ENCODE measurements at regions not wholly inside any gene's neighbourhood (a gene's known extent, or its start where the extent isn't known, plus 50 kb on each side); places are given as distances from the start of the nearest gene placed in this dataset.

DNA sequence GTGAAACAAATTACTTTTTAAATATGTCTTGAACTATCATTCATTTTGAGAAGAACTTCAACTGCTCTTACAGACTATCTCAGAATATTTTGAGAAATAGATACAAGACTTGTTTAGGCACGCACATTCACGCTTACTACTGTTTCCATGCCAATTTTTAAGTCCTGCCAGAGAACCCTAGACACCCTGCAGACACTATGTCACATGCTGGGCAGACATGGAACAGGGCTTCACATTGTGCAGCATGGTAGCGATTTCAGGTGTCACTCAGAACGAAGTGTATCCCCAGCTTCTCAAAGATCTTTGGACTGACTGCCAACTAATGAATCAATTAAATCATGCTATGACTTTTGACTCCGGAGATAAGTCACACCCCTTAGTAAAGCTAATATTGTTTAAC, 128.7 kb upstream of the SLC27A6 start:
- no peak for TF ChIP-seq RAD21 (IDR thresholded peaks at IDR 0.05; ENCODE audit: low read length)
- TF ChIP-seq FOSL2 (IDR thresholded peaks at IDR 0.05; ENCODE audit: borderline replicate concordance, low read depth) = no peak
- TF ChIP-seq, protein P1, sequence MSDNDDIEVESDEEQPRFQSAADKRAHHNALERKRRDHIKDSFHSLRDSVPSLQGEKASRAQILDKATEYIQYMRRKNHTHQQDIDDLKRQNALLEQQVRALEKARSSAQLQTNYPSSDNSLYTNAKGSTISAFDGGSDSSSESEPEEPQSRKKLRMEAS (IDR thresholded peaks at IDR 0.05; ENCODE audit: low read depth) = no peak
